Astrocyte (in vitro differentiated cells and primary cell): ENCODE measurements at regions not wholly inside any gene's neighbourhood (a gene's known extent, or its start where the extent isn't known, plus 50 kb on each side); places are given as distances from the start of the nearest gene placed in this dataset.

Experiments
- CTCF ChIP-seq: IDR thresholded peaks from 2 replicates; pipeline ENCODE4 v1.5.1; 2011; ENCODE audit warnings: low read depth, mild to moderate bottlenecking, inconsistent platforms, low read length, moderate library complexity; ENCODE audit not compliant: insufficient read depth
- EZH2 ChIP-seq: IDR thresholded peaks from 2 replicates; pipeline ENCODE4 v1.6.1; 2012; ENCODE audit warnings: mild to moderate bottlenecking, low read length, inconsistent platforms; ENCODE audit not compliant: insufficient read depth

- TF ChIP-seq CTCF = no peak
- no peak for TF ChIP-seq EZH2
Measured at GRCh38 chr7:83814480-83814879, 165.5 kb upstream of the SEMA3E start.
